MM.1S (cell line): ENCODE measurements at regions not wholly inside any gene's neighbourhood (a gene's known extent, or its start where the extent isn't known, plus 50 kb on each side); places are given as distances from the start of the nearest gene placed in this dataset.

Source experiments
- DNase-seq: peaks from one replicate; pipeline ENCODE4 v3.0.0-alpha.2; 2015
- H2AFZ ChIP-seq: fragments of 300-600 bp; sonication (generic); 2 replicates; pipeline ENCODE4 v1.6.0; 2016; ENCODE audit warnings: antibody characterized with exemption, low read length
- H3F3A ChIP-seq: fragments of 300-600 bp; sonication (generic); 2 replicates; pipeline ENCODE4 v1.6.1; 2016; ENCODE audit warnings: mild to moderate bottlenecking, antibody characterized with exemption, low read length, moderate library complexity, mixed read lengths; ENCODE audit not compliant: insufficient read depth
- H3K27ac ChIP-seq: fragments of 300-600 bp; sonication (generic); 2 replicates; pipeline ENCODE4 v1.5.1; 2016; ENCODE audit warnings: mild to moderate bottlenecking, low read length
- H3K27me3 ChIP-seq: fragments of 300-600 bp; sonication (generic); replicated peaks from 2 replicates; pipeline ENCODE4 v1.6.0; 2016; ENCODE audit warnings: low read length; ENCODE audit not compliant: insufficient read depth
- H3K36me3 ChIP-seq: fragments of 300-600 bp; sonication (generic); replicated peaks from 2 replicates; pipeline ENCODE4 v1.6.1; 2016; ENCODE audit warnings: mild to moderate bottlenecking, low read length, mixed read lengths; ENCODE audit not compliant: insufficient read depth
- H3K4me1 ChIP-seq: fragments of 300-600 bp; sonication (generic); 2 replicates; pipeline ENCODE4 v1.6.1; 2016; ENCODE audit warnings: low read length, mixed read lengths
- H3K4me2 ChIP-seq: fragments of 300-600 bp; sonication (generic); 2 replicates; pipeline ENCODE4 v1.6.0; 2016; ENCODE audit warnings: low read depth, low read length
- H3K4me3 ChIP-seq: fragments of 300-600 bp; sonication (generic); 2 replicates; pipeline ENCODE4 v1.5.1; 2016; ENCODE audit warnings: low read length, mixed read lengths
- H3K79me2 ChIP-seq: fragments of 300-600 bp; sonication (generic); 2 replicates; pipeline ENCODE4 v1.6.1; 2016; ENCODE audit warnings: mixed run types, low read length, mixed read lengths
- H3K9ac ChIP-seq: fragments of 300-600 bp; sonication (generic); 2 replicates; pipeline ENCODE4 v1.6.1; 2016; ENCODE audit warnings: low read length, mixed read lengths
- H3K9me2 ChIP-seq: fragments of 300-600 bp; sonication (generic); replicated peaks from 2 replicates; pipeline ENCODE4 v1.6.1; 2016; ENCODE audit warnings: mild to moderate bottlenecking, low read length, mixed read lengths; ENCODE audit not compliant: insufficient read depth
- H3K9me3 ChIP-seq: fragments of 300-600 bp; sonication (generic); replicated peaks from 2 replicates; pipeline ENCODE4 v1.6.1; 2016; ENCODE audit warnings: mild to moderate bottlenecking, low read length, mixed read lengths; ENCODE audit not compliant: insufficient read depth
- H4K20me1 ChIP-seq: fragments of 300-600 bp; sonication (generic); 2 replicates; pipeline ENCODE4 v1.6.1; 2016; ENCODE audit warnings: mild to moderate bottlenecking, low read length, moderate library complexity, mixed read lengths; ENCODE audit not compliant: insufficient read depth
- EZH2 ChIP-seq: fragments of 300-600 bp; sonication (generic); optimal IDR thresholded peaks from 2 replicates; pipeline ENCODE3; 2017; ENCODE audit warnings: low read depth, mild to moderate bottlenecking, antibody characterized with exemption, low read length, mixed read lengths
- EZH2phosphoT487 ChIP-seq: fragments of 300-600 bp; sonication (generic); IDR thresholded peaks from 2 replicates; pipeline ENCODE4 v1.6.1; 2018; ENCODE audit warnings: antibody characterized with exemption, low read length
- TF ChIP-seq, protein P1 (sequence below): fragments of 300-600 bp; sonication (generic); IDR thresholded peaks from 2 replicates; pipeline ENCODE4 v1.5.1; 2016; ENCODE audit warnings: antibody characterized with exemption, low read length, mixed read lengths

DNA sequence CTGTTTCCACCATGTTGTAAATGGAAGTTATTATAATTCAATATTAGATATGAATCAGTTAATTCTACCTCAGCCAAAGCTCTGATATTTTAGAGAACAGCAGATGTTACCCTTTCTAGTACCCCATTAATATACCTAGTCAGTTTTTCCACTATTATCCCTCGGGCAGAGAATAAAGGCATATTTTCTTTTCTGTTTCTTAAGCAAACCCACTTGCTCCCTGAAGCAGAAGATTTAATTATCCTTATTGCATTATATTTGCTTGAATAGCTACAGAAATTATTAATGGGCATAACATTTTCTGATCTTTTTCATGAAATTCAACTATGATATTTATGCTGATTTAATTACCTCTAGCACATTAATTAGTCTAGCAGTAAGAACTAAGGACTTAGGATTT is 832.9 kb upstream of the FBXO33 start:
- no peaks in the 10 kb centered on the region for H3K36me3 ChIP-seq
- H3K4me2 ChIP-seq, result no peak overlapping the region
- no peaks in the 10 kb centered on the region for H4K20me1 ChIP-seq
- no peak overlapping the region for H2AFZ ChIP-seq
- no peak overlapping the region for H3K4me3 ChIP-seq
- DNase-seq, result no peak
- no peaks in the 10 kb centered on the region for H3K9me2 ChIP-seq
- no peaks in the 10 kb centered on the region for H3K4me1 ChIP-seq
- H3F3A ChIP-seq, result no peaks in the 10 kb centered on the region
- no peaks in the 10 kb centered on the region for H3K79me2 ChIP-seq
- H3K27me3 ChIP-seq, result no peaks in the 10 kb centered on the region
- no peak overlapping the region for H3K27ac ChIP-seq
- TF ChIP-seq EZH2 (no peak), EZH2phosphoT487 (no peak)
- TF ChIP-seq, protein P1, sequence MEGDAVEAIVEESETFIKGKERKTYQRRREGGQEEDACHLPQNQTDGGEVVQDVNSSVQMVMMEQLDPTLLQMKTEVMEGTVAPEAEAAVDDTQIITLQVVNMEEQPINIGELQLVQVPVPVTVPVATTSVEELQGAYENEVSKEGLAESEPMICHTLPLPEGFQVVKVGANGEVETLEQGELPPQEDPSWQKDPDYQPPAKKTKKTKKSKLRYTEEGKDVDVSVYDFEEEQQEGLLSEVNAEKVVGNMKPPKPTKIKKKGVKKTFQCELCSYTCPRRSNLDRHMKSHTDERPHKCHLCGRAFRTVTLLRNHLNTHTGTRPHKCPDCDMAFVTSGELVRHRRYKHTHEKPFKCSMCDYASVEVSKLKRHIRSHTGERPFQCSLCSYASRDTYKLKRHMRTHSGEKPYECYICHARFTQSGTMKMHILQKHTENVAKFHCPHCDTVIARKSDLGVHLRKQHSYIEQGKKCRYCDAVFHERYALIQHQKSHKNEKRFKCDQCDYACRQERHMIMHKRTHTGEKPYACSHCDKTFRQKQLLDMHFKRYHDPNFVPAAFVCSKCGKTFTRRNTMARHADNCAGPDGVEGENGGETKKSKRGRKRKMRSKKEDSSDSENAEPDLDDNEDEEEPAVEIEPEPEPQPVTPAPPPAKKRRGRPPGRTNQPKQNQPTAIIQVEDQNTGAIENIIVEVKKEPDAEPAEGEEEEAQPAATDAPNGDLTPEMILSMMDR, result no peak
- H3K9ac ChIP-seq, result no peak overlapping the region
- H3K9me3 ChIP-seq, result no peaks in the 10 kb centered on the region

DNA sequence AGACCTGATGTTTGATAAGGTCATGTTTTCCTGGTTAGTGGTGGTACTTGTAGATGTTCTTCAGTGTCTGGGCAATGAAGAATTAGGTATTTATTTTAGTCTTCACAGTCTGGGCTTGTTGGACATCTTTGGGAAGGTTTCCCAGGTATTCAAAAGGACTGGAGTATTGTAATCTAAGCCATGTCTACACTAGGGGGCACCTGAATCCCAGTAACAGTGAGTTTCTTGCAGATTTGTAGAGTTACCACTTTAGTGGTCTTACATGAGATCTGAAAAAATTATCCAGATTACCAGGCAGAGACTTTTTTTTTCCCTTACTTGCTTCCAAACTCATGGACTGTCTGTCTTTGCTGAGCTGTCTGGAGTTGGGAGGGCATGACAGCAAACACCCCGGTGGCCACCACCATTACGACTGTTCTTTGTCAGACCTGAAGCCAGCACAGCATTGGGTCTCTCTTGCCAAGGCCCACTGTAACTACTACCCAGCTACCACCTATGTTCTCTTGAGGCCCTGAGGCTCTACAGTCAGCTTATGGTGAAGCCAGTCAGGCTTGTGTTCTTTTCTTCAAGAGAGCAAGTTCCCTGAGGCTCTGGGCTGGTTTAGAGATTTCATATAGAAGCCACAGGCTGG is 820.7 kb upstream of the FBXO33 start:
- no peaks in the 10 kb centered on the region for H3K9me2 ChIP-seq
- no peaks in the 10 kb centered on the region for H3K27me3 ChIP-seq
- no peak overlapping the region for H2AFZ ChIP-seq
- no peaks in the 10 kb centered on the region for H3K9me3 ChIP-seq
- H3K4me2 ChIP-seq, result no peak overlapping the region
- H3K79me2 ChIP-seq, result no peaks in the 10 kb centered on the region
- TF ChIP-seq, protein P1, result no peak
- no peak for TF ChIP-seq EZH2phosphoT487
- no peak for TF ChIP-seq EZH2
- no peaks in the 10 kb centered on the region for H3K36me3 ChIP-seq
- H4K20me1 ChIP-seq, result no peaks in the 10 kb centered on the region
- no peak for DNase-seq
- H3K4me3 ChIP-seq, result no peak overlapping the region
- no peak overlapping the region for H3K27ac ChIP-seq
- no peaks in the 10 kb centered on the region for H3K4me1 ChIP-seq
- no peaks in the 10 kb centered on the region for H3F3A ChIP-seq
- no peak overlapping the region for H3K9ac ChIP-seq

DNA sequence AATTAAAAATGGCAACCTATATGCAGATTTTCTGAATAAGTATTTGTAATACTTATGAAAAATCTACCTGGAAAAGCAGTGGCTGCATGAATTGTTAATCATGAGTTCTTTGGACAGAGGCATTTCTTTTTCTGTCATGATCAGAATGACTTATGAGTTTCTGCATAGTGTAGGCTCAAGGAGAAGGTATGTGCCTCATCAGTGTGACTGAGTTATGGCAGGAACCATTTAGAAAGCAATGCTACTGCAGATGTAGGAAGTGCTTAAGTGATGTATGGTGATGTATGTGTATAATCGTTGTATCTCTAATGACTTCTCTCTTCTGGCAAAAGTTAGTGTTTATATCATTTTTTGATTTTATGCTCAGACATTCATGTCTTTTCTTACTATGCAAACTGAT is 816.4 kb upstream of the FBXO33 start:
- no peak for DNase-seq
- no peaks in the 10 kb centered on the region for H3K9me2 ChIP-seq
- H3K79me2 ChIP-seq, result no peaks in the 10 kb centered on the region
- H3K4me2 ChIP-seq, result no peak overlapping the region
- H3K27me3 ChIP-seq, result no peaks in the 10 kb centered on the region
- no peak overlapping the region for H3K9ac ChIP-seq
- no peaks in the 10 kb centered on the region for H3K36me3 ChIP-seq
- no peak overlapping the region for H2AFZ ChIP-seq
- no peaks in the 10 kb centered on the region for H3F3A ChIP-seq
- no peak overlapping the region for H3K4me3 ChIP-seq
- no peak overlapping the region for H3K27ac ChIP-seq
- H3K9me3 ChIP-seq, result no peaks in the 10 kb centered on the region
- no peaks in the 10 kb centered on the region for H3K4me1 ChIP-seq
- TF ChIP-seq EZH2phosphoT487, result no peak
- H4K20me1 ChIP-seq, result no peaks in the 10 kb centered on the region

DNA sequence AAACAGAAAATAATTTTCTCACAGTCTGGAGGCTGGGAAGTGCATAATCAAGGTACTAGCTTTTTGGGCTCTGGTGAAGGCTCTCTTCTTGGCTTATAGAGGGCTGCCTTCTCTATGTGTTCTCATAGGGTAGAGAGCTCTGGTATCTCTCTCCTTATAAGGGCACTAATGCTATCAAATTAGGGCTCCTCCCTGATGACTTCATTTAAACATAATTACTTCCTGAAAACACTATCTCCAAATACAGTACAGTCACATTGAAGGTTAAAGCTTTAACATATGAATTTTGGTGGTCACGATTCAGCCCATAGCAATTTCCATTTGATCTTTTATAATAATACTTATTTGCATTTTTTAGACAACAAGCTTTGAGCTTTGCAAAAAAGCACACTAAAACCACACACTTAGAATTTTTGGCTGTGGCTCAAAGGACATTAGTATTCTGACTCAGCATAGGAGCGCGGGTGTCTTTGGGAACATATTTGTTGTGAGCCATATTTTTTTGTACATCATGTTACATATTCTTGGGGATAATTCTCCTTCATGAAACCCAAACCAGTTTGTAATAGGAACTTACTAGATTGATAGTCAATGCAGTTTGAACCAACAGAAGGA is 808.1 kb upstream of the FBXO33 start:
- Histone ChIP-seq H3K4me1 (no peaks in the 10 kb centered on the region), H3K27ac (no peak overlapping the region), H3K9ac (no peak overlapping the region), H3F3A (no peaks in the 10 kb centered on the region), H3K4me2 (no peak overlapping the region), H4K20me1 (no peaks in the 10 kb centered on the region), H3K4me3 (no peak overlapping the region), H2AFZ (no peak overlapping the region), H3K36me3 (no peaks in the 10 kb centered on the region), H3K27me3 (no peaks in the 10 kb centered on the region), H3K79me2 (no peaks in the 10 kb centered on the region), H3K9me2 (no peaks in the 10 kb centered on the region), H3K9me3 (no peaks in the 10 kb centered on the region)
- DNase-seq, result no peak
- TF ChIP-seq, protein P1, result no peak
- no peak for TF ChIP-seq EZH2phosphoT487
- TF ChIP-seq EZH2, result no peak
